ENCODE measurements at regions not wholly inside any gene's neighbourhood (a gene's known extent, or its start where the extent isn't known, plus 50 kb on each side); places are given as distances from the start of the nearest gene placed in this dataset.

- no peak for TF ChIP-seq GATA2 (IDR thresholded peaks at IDR 0.05; ENCODE audit: low read depth, low read length)
- no peak for TF ChIP-seq GATA3 (IDR thresholded peaks at IDR 0.05; ENCODE audit: low read depth, low read length)
Observed at GRCh38 chr16:9262941-9263715, 171.7 kb downstream of the HAPSTR1 start.

Data from SH-SY5Y (cell line).